GM19238 (cell line): ENCODE measurements at regions not wholly inside any gene's neighbourhood (a gene's known extent, or its start where the extent isn't known, plus 50 kb on each side); places are given as distances from the start of the nearest gene placed in this dataset.

ENCODE experiments used
- DNase-seq: peaks from one replicate; pipeline ENCODE4 v3.0.0; 2011; ENCODE audit warnings: low spot score; ENCODE audit not compliant: insufficient read length

DNA sequence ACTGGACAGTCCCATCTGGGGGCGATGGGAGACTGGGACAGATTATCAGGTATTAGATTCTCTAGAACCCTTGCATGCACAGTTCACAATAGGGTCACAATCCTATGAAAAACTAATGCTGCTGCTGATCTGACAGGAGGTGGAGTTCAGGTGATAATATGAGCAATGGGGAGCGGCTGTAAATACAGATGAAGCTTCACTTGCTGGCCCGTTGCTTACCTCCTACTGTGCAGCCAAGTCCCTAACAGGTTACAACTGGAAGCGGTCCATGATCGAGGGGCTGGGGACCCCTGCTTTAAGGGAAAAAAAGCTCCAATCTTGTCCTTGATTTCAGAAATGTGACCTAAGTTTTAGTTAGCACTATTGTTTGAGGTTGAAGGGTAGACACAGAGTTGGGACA lies 175.2 kb downstream of the ZNF330 start:
- DNase-seq, result no peak

DNA sequence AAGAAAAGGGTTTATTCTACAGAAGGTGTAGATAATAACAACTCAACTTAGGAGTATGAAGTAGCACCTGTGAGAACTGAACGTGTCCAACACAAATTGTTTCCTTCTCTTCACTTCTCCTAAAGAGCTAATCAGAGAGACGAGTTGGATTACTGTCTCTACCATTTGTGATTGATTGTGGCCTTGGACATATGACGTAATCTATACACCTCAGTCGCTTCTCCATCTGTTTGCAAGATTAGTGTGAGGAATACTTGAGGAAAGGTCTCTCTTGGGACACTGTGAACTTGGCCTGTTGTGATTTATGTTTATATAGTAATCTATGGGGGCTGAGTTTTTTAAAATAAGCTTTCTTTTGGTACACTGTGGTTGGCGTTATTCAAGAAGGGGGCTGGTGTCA lies 182.0 kb downstream of the ZNF330 start:
- no peak for DNase-seq

DNA sequence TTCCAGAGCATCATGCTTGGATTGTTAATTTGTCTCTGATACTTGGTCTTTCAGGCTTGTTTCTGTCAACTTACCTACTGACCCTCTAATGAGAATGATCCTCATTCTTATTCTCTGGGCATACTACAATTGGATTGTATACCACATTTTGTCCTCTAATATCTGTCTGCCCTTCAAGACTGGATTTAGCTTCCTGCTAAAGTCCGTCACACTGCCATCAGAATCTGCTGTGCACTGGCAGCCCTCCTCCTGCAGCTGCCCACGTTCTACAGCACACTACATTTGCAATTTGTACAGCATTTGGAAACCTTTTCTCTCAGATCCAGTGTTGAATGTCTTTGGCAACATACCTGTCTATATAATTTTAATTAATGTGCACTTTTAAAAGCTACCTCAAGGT lies 183.1 kb downstream of the ZNF330 start:
- DNase-seq, result no peak

DNA sequence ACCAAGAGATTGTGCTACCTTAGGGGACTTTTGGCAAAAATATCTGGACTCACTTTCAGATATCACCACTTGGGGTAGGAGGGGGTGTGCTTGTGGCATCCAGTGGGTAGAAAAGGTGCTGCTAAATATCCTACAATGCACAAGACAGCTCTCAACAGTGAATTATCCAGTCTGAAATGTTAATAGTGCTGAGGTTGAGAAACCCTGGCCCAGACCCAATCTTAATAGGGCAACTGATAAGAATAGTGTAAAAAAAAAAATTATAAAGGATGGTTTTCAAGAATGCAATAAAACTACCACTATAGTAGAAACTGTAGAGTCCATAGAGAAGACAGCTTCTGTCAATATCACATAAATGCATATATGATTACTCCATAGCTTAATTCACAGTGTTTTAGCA lies 185.5 kb downstream of the ZNF330 start:
- DNase-seq, result no peak

DNA sequence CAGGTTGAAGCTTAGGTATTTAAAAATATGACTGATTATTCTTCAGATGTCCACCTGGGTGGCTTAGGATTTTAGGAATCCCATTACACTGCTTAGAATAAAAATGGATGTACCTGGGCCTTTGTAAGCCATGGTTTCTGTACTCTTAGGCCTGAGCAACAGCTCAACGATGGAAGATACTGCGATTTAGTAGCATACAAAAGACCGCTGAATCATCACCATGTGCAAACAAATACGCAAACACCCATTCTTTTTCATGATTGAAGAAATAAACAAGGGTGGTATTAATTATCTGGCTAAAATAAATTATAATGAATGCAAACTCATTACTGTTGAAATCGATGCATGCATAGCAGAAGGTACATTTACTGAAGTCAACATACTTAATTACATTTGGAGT lies 188.9 kb downstream of the ZNF330 start:
- no peak for DNase-seq

DNA sequence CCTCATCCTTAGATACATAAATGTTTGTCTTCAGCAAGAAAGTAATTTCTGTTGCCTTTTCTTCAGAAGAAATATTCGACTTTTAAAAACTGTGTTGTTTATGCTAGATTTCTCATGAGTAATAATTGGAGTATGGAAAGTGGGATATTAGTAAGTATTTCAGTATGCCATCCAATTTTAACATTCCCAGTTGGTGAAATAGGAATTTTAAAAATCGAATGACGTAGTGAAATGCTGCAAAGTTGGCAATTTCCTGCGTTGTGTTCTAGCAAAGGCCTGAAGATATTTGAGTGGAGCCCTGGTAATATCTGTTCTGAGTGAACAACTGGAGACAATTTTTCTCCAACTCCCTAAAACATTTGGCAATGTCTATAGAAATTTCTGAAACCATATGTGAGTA lies 190.1 kb downstream of the ZNF330 start:
- no peak for DNase-seq

DNA sequence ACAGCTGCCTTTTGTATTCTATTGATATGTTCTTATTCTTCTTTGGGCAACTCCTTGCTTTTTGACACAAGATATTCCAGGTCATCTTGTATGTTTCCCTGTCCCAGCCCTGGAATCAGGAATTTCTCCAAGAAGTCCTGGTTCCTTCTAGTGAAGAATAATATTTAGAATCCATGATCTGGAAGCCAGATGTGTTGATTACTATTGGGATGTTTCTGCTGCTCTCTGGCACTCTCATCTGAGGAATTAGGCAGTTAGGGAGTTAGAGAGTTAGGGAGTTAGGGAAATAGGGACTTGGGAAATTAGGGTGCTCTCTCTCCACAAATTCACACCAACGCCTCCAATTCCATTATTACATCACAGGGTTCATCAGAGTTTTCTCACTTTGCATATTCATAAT lies 191.2 kb downstream of the ZNF330 start:
- no peak for DNase-seq

DNA sequence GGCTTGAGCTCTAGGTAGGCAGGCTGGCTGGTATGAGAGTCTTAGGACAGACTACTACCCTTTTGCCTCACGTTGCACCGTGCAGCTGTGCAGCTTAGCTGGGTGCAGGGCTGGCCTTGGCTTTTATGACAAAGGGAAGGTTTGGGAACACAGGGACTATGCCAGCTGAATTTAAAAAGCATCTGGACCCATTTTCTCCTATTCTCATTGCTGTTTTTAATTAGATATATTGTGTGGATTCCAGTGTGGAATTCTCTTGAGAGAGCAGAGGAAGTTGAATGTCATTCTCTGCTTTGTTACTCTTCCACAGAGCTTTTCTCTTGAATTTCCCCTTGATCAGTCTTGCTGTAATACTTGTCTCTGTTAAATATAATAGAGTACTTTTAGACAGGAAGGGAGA lies 192.7 kb downstream of the ZNF330 start:
- DNase-seq, result no peak

DNA sequence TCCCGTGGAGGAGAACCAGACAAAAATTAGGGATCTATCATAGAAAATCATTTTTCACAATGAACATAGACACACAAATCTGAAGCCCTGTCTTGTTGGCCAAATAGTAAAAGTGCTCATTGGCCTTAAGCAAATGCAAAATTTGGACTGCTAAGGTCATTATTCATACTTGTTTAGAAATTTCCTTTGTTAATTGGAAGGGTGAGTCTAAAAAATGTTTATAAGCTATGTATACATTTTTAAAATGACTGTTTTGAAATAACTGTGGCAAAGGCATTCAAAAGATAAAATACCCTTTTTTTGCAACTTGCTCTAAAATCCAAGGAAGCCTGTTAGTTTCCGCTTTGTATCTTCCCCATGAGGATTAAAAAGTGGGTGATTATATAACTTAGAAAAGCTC lies 195.0 kb downstream of the ZNF330 start:
- DNase-seq, result no peak

DNA sequence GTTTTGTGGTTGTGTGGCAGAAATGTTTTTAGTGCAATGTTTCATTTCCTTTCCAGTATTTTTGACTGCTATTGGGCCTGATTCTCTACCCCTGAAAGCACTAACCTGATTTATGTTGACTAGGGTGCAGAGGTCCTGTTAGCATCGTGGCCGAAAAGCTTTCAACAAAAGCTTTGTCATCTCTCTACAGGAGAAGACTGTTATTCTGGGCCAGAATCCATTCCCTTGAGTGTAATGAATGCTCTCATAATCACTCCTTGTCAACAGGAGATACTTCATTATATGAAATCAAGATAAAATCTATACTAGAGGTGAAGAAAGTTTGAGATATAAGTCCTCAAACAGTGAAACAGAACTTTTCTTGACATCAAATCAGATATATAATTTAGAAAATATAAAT lies 195.5 kb downstream of the ZNF330 start:
- no peak for DNase-seq

DNA sequence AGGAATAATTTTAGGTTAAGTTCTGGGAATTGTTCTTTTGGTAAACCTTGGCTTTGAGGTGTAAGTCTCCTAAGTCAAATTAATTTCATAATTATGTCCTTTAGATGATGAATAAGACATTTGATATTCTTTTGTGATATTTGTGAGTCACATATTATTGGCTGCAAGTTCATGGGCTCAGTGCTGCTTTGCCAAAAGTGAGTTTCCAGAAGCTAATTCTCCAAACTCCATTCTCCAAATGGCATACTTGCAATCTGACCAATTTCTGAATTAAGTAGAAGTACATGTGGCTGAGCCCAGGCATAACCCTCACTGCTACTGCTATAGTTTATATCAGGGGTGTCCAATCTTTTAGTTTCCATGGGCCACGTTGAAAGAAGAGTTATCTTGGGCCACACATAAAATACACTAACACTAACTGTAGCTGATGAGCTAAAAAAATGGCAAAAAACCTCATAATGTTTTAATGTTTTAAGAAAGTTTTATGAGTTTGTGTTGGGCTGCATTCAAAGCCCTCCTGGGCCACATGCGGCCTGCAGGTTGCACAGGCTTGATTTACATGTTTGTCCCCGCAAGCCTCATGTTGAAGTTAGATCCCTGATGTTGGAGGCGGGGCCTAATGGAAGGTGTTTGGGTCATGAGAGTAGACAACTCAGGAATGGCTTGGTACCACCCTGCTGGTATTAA lies 196.1 kb downstream of the ZNF330 start:
- DNase-seq, result no peak

DNA sequence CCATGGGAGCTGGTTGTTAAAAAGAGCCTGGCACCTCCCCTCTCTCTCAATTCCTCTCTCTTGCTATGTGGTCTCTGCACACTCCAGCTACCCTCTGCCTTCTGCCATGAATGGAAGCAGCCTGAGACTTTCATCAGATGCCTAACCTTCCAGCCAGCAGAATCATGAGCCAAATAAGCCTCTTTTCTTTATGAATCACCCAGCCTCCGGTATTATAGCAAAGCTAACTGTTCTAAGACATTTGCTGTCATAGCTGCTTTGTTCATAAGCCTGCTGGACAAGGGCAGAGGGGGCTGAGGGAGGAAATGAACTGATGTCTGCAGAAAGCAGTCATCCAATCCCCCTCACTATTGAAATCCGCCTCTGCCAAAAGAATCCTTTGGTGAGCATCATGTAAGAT lies 196.7 kb downstream of the ZNF330 start:
- no peak for DNase-seq

DNA sequence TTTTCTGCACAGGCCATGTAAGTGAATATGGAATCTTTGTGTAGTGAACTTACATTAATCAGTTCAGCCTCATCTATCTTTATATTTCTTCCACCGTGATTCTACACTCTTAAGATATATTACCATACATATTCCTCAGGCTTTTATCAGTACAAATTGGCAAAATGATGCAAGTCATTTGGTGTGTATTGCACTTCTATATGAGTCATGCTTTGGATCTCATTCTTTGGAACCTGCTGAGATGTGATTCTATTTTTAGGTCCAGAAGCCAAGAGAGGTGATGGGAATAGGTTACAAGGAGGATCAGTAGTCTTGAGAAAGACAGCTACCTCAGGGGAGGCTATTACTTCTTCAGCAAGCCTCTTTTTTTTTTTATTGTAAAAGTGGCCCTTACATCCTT lies 204.4 kb downstream of the ZNF330 start:
- DNase-seq, result no peak

DNA sequence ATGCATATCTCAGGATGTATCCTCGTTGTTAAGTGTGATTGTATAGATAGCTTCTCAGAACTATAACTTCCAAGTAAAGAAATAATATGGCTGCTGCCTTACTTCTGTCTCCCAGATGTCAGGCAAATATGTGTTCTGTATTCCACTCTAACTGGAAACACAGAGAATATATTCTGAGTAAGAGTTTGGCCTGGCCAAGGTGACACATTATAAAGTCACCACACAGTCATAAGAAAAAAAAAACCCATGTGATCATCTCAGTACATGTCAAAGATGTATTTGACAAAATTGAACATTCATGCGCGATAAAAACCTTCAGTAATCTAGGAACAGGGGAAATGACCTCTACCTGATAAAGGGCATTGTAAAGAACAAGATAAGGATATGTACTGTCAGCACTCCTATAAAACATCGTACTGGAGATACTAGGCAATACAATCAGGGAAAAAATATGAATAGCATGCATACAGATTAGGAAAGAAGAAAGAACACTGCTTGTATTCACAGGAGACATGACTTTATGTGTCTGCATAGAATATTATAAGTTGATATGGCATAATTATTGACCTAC lies 207.1 kb downstream of the ZNF330 start:
- no peak for DNase-seq

DNA sequence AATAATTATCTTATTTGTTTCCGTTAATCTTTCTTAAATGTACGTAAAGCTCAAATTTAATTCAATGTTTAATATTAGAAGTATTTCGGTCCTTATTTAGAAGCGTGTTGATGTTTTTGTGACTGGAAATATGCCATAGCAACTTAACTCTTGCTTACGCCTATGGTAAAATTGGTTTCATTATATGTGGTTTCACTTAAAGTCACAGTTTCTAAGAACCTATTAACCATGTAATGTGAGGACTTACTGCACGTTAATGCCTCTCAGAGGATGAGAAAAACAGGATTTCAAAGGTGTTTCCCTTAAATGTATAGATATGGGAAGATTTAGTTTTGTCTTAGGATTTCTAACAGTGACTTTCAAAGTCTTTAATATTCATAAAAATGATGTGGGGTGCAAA lies 206.4 kb upstream of the IL15 start:
- no peak for DNase-seq

DNA sequence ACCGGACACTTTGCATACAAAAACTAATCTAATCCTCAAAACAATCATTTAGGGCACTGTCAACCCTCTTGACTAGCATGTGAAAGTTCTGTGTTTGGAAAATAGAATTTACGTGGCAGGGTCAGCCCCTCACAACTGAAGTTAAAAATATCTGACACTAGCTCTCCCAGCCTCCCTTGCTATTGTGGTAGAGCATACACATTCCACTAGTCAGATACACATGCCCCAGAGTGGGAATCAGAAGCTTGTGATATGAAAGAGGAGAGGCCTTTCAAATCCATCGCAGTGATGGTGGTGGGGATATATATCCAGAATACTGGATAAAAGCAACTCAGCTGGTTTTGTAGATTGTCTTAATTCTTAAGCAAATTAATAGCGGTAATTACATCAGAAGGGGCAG lies 205.7 kb upstream of the IL15 start:
- no peak for DNase-seq

DNA sequence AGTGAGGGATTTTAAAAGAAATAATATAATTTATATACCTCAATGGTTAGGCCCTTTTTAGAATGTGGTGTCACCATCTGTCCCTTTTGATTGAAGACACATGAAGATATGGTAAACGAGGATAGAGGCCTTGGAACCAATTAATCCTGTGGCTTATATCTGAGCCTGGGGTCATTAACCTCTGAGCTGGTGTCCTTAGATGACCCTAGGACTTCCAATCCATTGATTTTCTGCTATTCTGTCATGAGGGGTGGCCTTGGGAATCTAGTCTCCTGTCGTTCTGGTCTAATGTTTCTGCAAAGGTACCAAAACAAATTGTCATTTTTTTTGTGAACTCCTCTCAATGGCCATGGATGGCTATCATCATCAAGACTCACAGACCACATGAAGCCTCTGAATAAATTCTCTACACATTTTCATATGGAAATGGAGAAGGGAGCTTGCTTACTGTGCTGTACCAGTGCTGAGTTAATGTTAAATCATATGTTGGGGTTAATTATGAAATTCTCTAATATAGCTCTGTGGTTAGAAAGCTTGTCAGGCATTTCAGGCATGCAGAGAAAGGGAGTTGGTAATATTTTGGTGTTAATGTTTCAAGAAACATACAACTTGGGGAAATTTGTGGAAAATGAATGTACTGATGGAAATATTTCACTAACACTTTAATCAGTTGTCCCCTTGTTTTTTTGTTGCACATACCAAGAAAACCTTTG lies 204.2 kb upstream of the IL15 start:
- no peak for DNase-seq

DNA sequence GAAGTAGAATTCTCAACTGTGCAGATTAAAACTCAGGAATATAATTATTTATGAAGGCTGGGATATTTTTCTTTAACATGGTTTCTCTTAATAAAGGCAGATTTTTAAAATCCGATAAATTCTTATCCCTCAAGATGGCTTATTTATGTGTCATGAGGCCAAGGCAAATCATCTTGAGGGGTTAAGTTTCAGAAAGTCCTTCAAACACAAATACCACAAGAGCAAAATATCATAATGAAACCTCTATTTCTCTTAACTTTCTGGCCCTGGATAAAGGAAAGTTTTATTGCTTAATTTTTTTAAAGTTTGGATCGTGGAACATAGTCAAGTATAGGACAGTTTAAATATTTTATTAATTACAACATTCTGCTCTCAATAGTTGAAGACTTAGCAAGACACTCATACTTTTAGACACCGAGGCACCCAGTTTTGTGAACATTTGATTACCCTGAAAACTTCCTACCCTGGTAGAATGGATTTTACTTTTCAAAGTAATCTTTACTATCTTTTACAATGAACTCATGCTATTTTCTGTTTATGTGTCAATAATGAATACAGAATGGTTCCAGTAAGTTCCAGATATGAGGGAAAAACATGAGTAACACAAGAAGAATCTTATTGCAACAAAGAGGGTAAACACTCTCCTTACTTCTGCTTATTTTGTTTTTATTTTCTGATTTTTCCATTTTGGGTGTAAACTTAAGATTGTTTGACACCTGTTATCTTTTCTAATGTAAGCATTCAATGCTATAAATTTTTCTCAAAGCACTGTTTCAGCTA lies 200.7 kb upstream of the IL15 start:
- no peak for DNase-seq

DNA sequence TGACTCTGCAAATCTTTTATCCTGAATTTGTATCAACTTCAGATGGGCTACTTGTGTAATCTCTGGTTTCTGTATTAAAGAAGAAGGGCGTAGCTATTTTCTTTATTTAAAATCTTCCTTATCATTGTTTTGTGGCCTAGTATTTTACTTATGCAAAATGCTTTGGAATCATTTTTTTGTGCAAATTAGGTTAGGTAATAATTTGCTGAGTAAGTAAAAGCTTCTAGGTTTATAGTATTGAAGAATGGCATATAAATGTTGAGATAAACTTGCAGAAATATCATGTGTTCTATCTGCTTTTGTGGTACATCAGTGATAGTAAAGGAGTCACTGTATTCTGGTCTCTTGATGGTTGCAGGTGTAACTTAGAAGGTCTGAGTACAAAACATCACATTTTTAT lies 197.2 kb upstream of the IL15 start:
- DNase-seq, result no peak

DNA sequence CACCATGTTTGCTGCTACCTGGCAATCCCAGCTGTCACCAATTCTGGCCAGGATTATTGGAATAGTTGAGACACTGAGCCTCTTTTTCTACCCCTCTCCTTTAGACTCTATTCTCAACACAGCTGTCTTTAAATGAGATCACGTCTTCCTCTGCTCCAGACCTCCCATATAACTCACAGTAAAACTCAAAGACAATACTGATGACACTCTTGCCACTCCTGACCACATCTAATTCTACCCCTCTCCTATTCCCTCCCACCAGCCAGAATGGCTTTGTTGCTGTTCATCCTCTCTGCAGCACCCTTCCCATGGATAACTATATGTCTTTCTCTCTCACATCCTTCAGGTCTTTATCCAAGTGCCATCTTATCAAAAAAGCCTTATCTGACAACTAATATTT lies 188.6 kb upstream of the IL15 start:
- DNase-seq, result no peak

DNA sequence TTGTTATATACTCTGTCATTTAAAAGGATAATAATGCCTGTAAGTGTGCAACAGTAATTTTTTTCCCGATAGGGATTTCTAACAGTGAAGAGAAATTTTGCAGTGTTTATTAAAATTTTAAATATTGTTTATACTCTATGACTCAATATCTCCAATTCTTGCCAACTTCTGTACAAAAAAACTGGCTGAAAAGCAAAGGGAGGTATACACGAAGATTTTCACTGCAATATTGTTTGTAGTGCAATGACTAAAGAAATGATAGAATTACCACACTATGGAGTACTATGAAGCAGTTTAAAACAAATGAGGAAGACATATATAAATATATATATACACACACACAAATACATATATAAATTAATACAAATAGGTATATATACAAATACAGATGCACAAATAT lies 187.9 kb upstream of the IL15 start:
- no peak for DNase-seq

DNA sequence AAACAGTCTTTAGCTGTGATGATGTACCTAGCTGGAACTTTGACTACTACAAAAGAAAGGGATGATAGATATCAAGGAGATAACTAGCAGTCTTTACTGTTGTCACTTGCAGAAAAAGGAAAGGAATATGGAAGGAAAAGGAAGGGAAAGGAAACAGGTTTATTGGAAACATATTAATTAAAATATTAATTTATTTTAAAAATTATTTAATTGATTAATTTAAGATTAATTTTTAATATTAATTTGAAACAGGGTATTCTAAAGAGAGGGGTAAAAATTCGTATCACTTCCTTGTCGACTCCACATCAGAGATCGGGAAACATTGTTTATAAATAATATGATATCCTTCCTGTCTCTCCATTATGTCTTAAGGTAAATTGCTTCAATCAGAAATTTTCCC lies 186.5 kb upstream of the IL15 start:
- DNase-seq, result no peak
